ENCODE measurements at regions not wholly inside any gene's neighbourhood (a gene's known extent, or its start where the extent isn't known, plus 50 kb on each side); places are given as distances from the start of the nearest gene placed in this dataset.

GRCh38 chr13:68345963-68346531 lies 1115.9 kb upstream of the PCDH9 start:
- H3K4me3 Mint-ChIP-seq: no peak overlapping the region
- H3K4me1 Mint-ChIP-seq: no peaks in the 10 kb centered on the region
- DNase-seq: no peak
- H3K27me3 Mint-ChIP-seq: no peaks in the 10 kb centered on the region
- intact Hi-C loops (cut with micrococcal nuclease): no loop called here
- H3K9me3 Mint-ChIP-seq: peaks cover 17% of the 10 kb centered on the region
- H3K27ac Mint-ChIP-seq: no peak overlapping the region
- H3K36me3 Mint-ChIP-seq (ENCODE audit: low read depth): no peaks in the 10 kb centered on the region

- H3K4me1 Mint-ChIP-seq: no peaks in the 10 kb centered on the region
- no peak overlapping the region for H3K4me3 Mint-ChIP-seq
- no peak overlapping the region for H3K27ac Mint-ChIP-seq
- no peaks in the 10 kb centered on the region for H3K36me3 Mint-ChIP-seq (ENCODE audit: low read depth)
- intact Hi-C loops (cut with micrococcal nuclease): no loop called here
- peaks cover 8% of the 10 kb centered on the region for H3K9me3 Mint-ChIP-seq
- H3K27me3 Mint-ChIP-seq: no peaks in the 10 kb centered on the region
- no peak for DNase-seq
Observed at GRCh38 chr13:68323124-68323523, 1093.0 kb upstream of the PCDH9 start.

- Mint-ChIP-seq H3K4me3 (no peak overlapping the region), H3K27ac (no peak overlapping the region), H3K27me3 (no peaks in the 10 kb centered on the region), H3K4me1 (no peaks in the 10 kb centered on the region), H3K9me3 (peaks cover 8% of the 10 kb centered on the region), H3K36me3 (ENCODE audit: low read depth) (no peaks in the 10 kb centered on the region)
- intact Hi-C loops (cut with micrococcal nuclease): no loop called here
- DNase-seq: no peak
Observed at GRCh38 chr13:68319384-68319783, 1089.2 kb upstream of the PCDH9 start.

GRCh38 chr13:68304286-68304893 lies 1074.3 kb upstream of the PCDH9 start:
- H3K4me1 Mint-ChIP-seq: no peaks in the 10 kb centered on the region
- no peaks in the 10 kb centered on the region for H3K27me3 Mint-ChIP-seq
- no peaks in the 10 kb centered on the region for H3K36me3 Mint-ChIP-seq (ENCODE audit: low read depth)
- H3K27ac Mint-ChIP-seq: no peak overlapping the region
- intact Hi-C loops (cut with micrococcal nuclease): no loop called here
- DNase-seq: no peak
- no peak overlapping the region for H3K4me3 Mint-ChIP-seq
- H3K9me3 Mint-ChIP-seq: no peaks in the 10 kb centered on the region

- Mint-ChIP-seq H3K9me3 (no peaks in the 10 kb centered on the region), H3K27ac (no peak overlapping the region), H3K27me3 (no peaks in the 10 kb centered on the region), H3K4me3 (no peak overlapping the region), H3K36me3 (ENCODE audit: low read depth) (no peaks in the 10 kb centered on the region), H3K4me1 (no peaks in the 10 kb centered on the region)
- DNase-seq: no peak
- intact Hi-C loops (cut with micrococcal nuclease): no loop called here
Observed at GRCh38 chr13:68293631-68294030, 1063.5 kb upstream of the PCDH9 start.

- Mint-ChIP-seq H3K27ac (no peak overlapping the region), H3K9me3 (no peaks in the 10 kb centered on the region), H3K4me1 (no peaks in the 10 kb centered on the region), H3K36me3 (ENCODE audit: low read depth) (no peaks in the 10 kb centered on the region), H3K4me3 (no peak overlapping the region), H3K27me3 (no peaks in the 10 kb centered on the region)
- intact Hi-C loops (cut with micrococcal nuclease): no loop called here
- no peak for DNase-seq
Observed at GRCh38 chr13:68292601-68293000, 1062.5 kb upstream of the PCDH9 start.

- Mint-ChIP-seq H3K9me3 (no peaks in the 10 kb centered on the region), H3K4me3 (no peak overlapping the region), H3K4me1 (no peaks in the 10 kb centered on the region), H3K27ac (no peak overlapping the region), H3K36me3 (ENCODE audit: low read depth) (no peaks in the 10 kb centered on the region), H3K27me3 (no peaks in the 10 kb centered on the region)
- intact Hi-C loops (cut with micrococcal nuclease): no loop called here
- no peak for DNase-seq
Observed at GRCh38 chr13:68291595-68291994, 1061.5 kb upstream of the PCDH9 start.

- no peak overlapping the region for H3K4me3 Mint-ChIP-seq
- H3K4me1 Mint-ChIP-seq: no peaks in the 10 kb centered on the region
- no peak overlapping the region for H3K27ac Mint-ChIP-seq
- intact Hi-C loops (cut with micrococcal nuclease): no loop called here
- H3K9me3 Mint-ChIP-seq: peaks cover 6% of the 10 kb centered on the region
- peaks cover 1% of the 10 kb centered on the region for H3K36me3 Mint-ChIP-seq (ENCODE audit: low read depth)
- DNase-seq: no peak
- no peaks in the 10 kb centered on the region for H3K27me3 Mint-ChIP-seq
Observed at GRCh38 chr13:68275758-68276157, 1045.6 kb upstream of the PCDH9 start.

- DNase-seq: no peak
- H3K27ac Mint-ChIP-seq: no peak overlapping the region
- intact Hi-C loops (cut with micrococcal nuclease): no loop called here
- H3K36me3 Mint-ChIP-seq (ENCODE audit: low read depth): peaks cover under 1% of the 10 kb centered on the region
- peaks cover 9% of the 10 kb centered on the region for H3K9me3 Mint-ChIP-seq
- H3K4me1 Mint-ChIP-seq: no peaks in the 10 kb centered on the region
- no peaks in the 10 kb centered on the region for H3K27me3 Mint-ChIP-seq
- H3K4me3 Mint-ChIP-seq: no peak overlapping the region
Observed at GRCh38 chr13:68272652-68273051, 1042.5 kb upstream of the PCDH9 start.

GRCh38 chr13:68264692-68265091 lies 1034.6 kb upstream of the PCDH9 start:
- Mint-ChIP-seq H3K4me1 (no peaks in the 10 kb centered on the region), H3K27me3 (no peaks in the 10 kb centered on the region), H3K4me3 (no peak overlapping the region), H3K9me3 (no peaks in the 10 kb centered on the region), H3K27ac (no peak overlapping the region), H3K36me3 (ENCODE audit: low read depth) (no peaks in the 10 kb centered on the region)
- intact Hi-C loops (cut with micrococcal nuclease): no loop called here
- no peak for DNase-seq

- no peak overlapping the region for H3K27ac Mint-ChIP-seq
- H3K9me3 Mint-ChIP-seq: peaks cover 3% of the 10 kb centered on the region
- H3K4me1 Mint-ChIP-seq: no peaks in the 10 kb centered on the region
- intact Hi-C loops (cut with micrococcal nuclease): no loop called here
- H3K36me3 Mint-ChIP-seq (ENCODE audit: low read depth): no peaks in the 10 kb centered on the region
- no peak overlapping the region for H3K4me3 Mint-ChIP-seq
- no peak for DNase-seq
- H3K27me3 Mint-ChIP-seq: no peaks in the 10 kb centered on the region
Observed at GRCh38 chr13:68261105-68261504, 1031.0 kb upstream of the PCDH9 start.

GRCh38 chr13:68257111-68257842 lies 1027.1 kb upstream of the PCDH9 start:
- no peaks in the 10 kb centered on the region for H3K36me3 Mint-ChIP-seq (ENCODE audit: low read depth)
- no peak for DNase-seq
- no peak overlapping the region for H3K4me3 Mint-ChIP-seq
- no peaks in the 10 kb centered on the region for H3K27me3 Mint-ChIP-seq
- peaks cover 3% of the 10 kb centered on the region for H3K9me3 Mint-ChIP-seq
- no peak overlapping the region for H3K27ac Mint-ChIP-seq
- H3K4me1 Mint-ChIP-seq: no peaks in the 10 kb centered on the region
- intact Hi-C loops (cut with micrococcal nuclease): no loop called here

GRCh38 chr13:68254151-68254550 lies 1024.0 kb upstream of the PCDH9 start:
- intact Hi-C loops (cut with micrococcal nuclease): no loop called here
- no peaks in the 10 kb centered on the region for H3K27me3 Mint-ChIP-seq
- H3K9me3 Mint-ChIP-seq: peaks cover 3% of the 10 kb centered on the region
- no peaks in the 10 kb centered on the region for H3K4me1 Mint-ChIP-seq
- no peak overlapping the region for H3K4me3 Mint-ChIP-seq
- no peaks in the 10 kb centered on the region for H3K36me3 Mint-ChIP-seq (ENCODE audit: low read depth)
- DNase-seq: no peak
- no peak overlapping the region for H3K27ac Mint-ChIP-seq

GRCh38 chr13:68234274-68234673 lies 1004.1 kb upstream of the PCDH9 start:
- no peaks in the 10 kb centered on the region for H3K9me3 Mint-ChIP-seq
- H3K36me3 Mint-ChIP-seq (ENCODE audit: low read depth): no peaks in the 10 kb centered on the region
- no peak for DNase-seq
- H3K27ac Mint-ChIP-seq: no peak overlapping the region
- no peaks in the 10 kb centered on the region for H3K27me3 Mint-ChIP-seq
- intact Hi-C loops (cut with micrococcal nuclease): no loop called here
- H3K4me1 Mint-ChIP-seq: no peaks in the 10 kb centered on the region
- no peak overlapping the region for H3K4me3 Mint-ChIP-seq
